H1 (cell line): ENCODE measurements at regions not wholly inside any gene's neighbourhood (a gene's known extent, or its start where the extent isn't known, plus 50 kb on each side); places are given as distances from the start of the nearest gene placed in this dataset.

ENCODE experiments used
- CHD1 ChIP-seq: IDR thresholded peaks from 2 replicates; pipeline ENCODE4 v1.6.1; 2012; ENCODE audit warnings: low read depth, low read length, improper control_type of control experiment
- TEAD4 ChIP-seq: IDR thresholded peaks from 2 replicates; pipeline ENCODE4 v1.6.1; 2012; ENCODE audit warnings: low read depth, low read length, inconsistent platforms, mixed read lengths
- TF ChIP-seq, protein P1 (sequence below), 3 experiments: IDR thresholded peaks; 1 replicate in 2 of 3; 2 replicates in 1 of 3; pipeline versions ENCODE4 v1.5.1 to v1.6.1; 2011; ENCODE audit warnings: low read length in 3 of 3, mild to moderate bottlenecking in 3 of 3, inconsistent platforms in 2 of 3, low read depth in 1 of 3, moderate library complexity in 1 of 3; ENCODE audit not compliant: insufficient read depth in 1 of 3; ENCODE audit errors: control extremely low read depth in 1 of 3

DNA sequence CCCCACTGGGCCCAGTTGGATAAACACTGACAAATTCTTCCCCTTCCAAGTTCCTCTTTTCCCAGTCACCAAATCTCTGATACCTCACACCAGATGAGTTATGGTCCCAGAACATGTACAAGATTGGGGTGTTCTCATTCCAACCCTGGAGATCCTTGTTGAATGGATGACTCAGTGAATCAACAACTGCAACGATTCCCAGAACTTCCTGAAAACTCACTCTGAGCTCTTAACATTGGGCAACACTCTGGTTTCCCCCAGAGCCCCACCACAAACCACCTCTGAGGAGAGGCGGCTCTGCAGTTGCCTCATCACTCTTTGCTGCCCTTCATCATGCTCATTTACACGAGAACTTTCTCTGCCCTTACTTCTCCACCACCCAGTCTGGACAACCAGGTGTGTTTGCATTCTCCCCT is 115.2 kb downstream of the MRPL14 start (continued):
- TF ChIP-seq, protein P1, sequence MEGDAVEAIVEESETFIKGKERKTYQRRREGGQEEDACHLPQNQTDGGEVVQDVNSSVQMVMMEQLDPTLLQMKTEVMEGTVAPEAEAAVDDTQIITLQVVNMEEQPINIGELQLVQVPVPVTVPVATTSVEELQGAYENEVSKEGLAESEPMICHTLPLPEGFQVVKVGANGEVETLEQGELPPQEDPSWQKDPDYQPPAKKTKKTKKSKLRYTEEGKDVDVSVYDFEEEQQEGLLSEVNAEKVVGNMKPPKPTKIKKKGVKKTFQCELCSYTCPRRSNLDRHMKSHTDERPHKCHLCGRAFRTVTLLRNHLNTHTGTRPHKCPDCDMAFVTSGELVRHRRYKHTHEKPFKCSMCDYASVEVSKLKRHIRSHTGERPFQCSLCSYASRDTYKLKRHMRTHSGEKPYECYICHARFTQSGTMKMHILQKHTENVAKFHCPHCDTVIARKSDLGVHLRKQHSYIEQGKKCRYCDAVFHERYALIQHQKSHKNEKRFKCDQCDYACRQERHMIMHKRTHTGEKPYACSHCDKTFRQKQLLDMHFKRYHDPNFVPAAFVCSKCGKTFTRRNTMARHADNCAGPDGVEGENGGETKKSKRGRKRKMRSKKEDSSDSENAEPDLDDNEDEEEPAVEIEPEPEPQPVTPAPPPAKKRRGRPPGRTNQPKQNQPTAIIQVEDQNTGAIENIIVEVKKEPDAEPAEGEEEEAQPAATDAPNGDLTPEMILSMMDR (IDR thresholded peaks at IDR 0.05; ENCODE audit: control extremely low read depth in 1 of 3, insufficient read depth in 1 of 3, low read depth in 1 of 3, low read length in 3 of 3) = no peak
- TF ChIP-seq TEAD4 (no peak), CHD1 (no peak)
- TF ChIP-seq, all 59 proteins: peak for 0
